CD14-positive monocyte (primary cell): ENCODE measurements at regions not wholly inside any gene's neighbourhood (a gene's known extent, or its start where the extent isn't known, plus 50 kb on each side); places are given as distances from the start of the nearest gene placed in this dataset.

Experiments used
- DNase-seq, 3 donors: peaks; one replicate each; pipeline ENCODE4 v3.0.0-alpha.2; 2011 to 2022
- H2AFZ ChIP-seq: 2 replicates; pipeline ENCODE4 v1.6.0; 2012; ENCODE audit warnings: mild to moderate bottlenecking, low read depth, low read length, inconsistent platforms; ENCODE audit not compliant: insufficient read depth, poor library complexity, severe bottlenecking
- H3K27ac ChIP-seq, 2 donors: 1 replicate in 1 of 2; 2 replicates in 1 of 2; pipeline ENCODE4 v1.5.1; 2012 to 2013; ENCODE audit warnings: low read length in 2 of 2, control low read depth in 1 of 2, inconsistent platforms in 1 of 2, low read depth in 1 of 2, mild to moderate bottlenecking in 1 of 2
- H3K27me3 ChIP-seq, 2 donors: one replicate each; pipeline versions ENCODE4 v1.6.0 to v1.6.1; 2011 to 2013; ENCODE audit warnings: low read length in 2 of 2; ENCODE audit not compliant: control insufficient read depth in 2 of 2, insufficient read depth in 2 of 2
- H3K36me3 ChIP-seq, 2 donors: replicated peaks in 1 of 2; 1 replicate in 1 of 2; 2 replicates in 1 of 2; pipeline versions ENCODE4 v1.5.1 to v1.6.1; 2012 to 2013; ENCODE audit warnings: low read length in 2 of 2, control low read depth in 1 of 2, inconsistent platforms in 1 of 2, mild to moderate bottlenecking in 1 of 2; ENCODE audit not compliant: insufficient read depth in 2 of 2, control insufficient read depth in 1 of 2
- H3K4me1 ChIP-seq, 2 donors: 1 replicate in 1 of 2; 2 replicates in 1 of 2; pipeline versions ENCODE4 v1.5.1 to v1.6.1; 2012 to 2013; ENCODE audit warnings: low read length in 2 of 2, control low read depth in 1 of 2, inconsistent platforms in 1 of 2, mild to moderate bottlenecking in 1 of 2, moderate library complexity in 1 of 2; ENCODE audit not compliant: insufficient read depth in 2 of 2, control insufficient read depth in 1 of 2
- H3K4me2 ChIP-seq: replicated peaks from 2 replicates; pipeline ENCODE3; 2012; ENCODE audit warnings: low read length, moderate library complexity, mild to moderate bottlenecking; ENCODE audit not compliant: poor library complexity, severe bottlenecking; ENCODE audit errors: extremely low read depth
- H3K4me3 ChIP-seq, 3 experiments: fragments of 200-600 bp in 1 of 3; sonication (generic) in 1 of 3; replicated peaks in 1 of 3; 1 replicate in 2 of 3; 2 replicates in 1 of 3; pipeline ENCODE4 v1.5.1; 2011 to 2013; ENCODE audit warnings: low read length in 3 of 3, mild to moderate bottlenecking in 3 of 3, control low read depth in 2 of 3, low read depth in 2 of 3, inconsistent platforms in 1 of 3, moderate library complexity in 1 of 3
- H3K79me2 ChIP-seq: 2 replicates; pipeline ENCODE4 v1.6.0; 2012; ENCODE audit warnings: mild to moderate bottlenecking, control low read depth, inconsistent platforms, low read length, moderate library complexity; ENCODE audit not compliant: insufficient read depth
- H3K9ac ChIP-seq: 2 replicates; pipeline ENCODE4 v1.6.0; 2017; ENCODE audit warnings: low read length, mild to moderate bottlenecking; ENCODE audit not compliant: insufficient read depth, poor library complexity, severe bottlenecking
- H3K9me3 ChIP-seq, 2 donors: replicated peaks in 1 of 2; 1 replicate in 1 of 2; 2 replicates in 1 of 2; pipeline versions ENCODE4 v1.5.1 to v1.6.1; 2012 to 2013; ENCODE audit warnings: low read length in 2 of 2, control low read depth in 1 of 2; ENCODE audit not compliant: control insufficient read depth in 1 of 2, insufficient read depth in 1 of 2
- H4K20me1 ChIP-seq: 2 replicates; pipeline ENCODE4 v1.6.0; 2012; ENCODE audit warnings: mild to moderate bottlenecking, low read length, control low read depth, moderate library complexity; ENCODE audit not compliant: insufficient read depth
- H3K27ac Mint-ChIP-seq, 7 donors: one replicate each; pipeline ENCODE4 v1.8.0; 2020; ENCODE audit warnings: mild to moderate bottlenecking in 7 of 7, mixed read lengths in 7 of 7, moderate library complexity in 6 of 7, inconsistent platforms in 2 of 7
- H3K27me3 Mint-ChIP-seq, 3 donors: one replicate each; pipeline ENCODE4 v1.8.0; 2021 to 2022; ENCODE audit warnings: low read depth in 3 of 3, mild to moderate bottlenecking in 3 of 3, mixed read lengths in 3 of 3, moderate library complexity in 3 of 3, inconsistent platforms in 1 of 3
- H3K36me3 Mint-ChIP-seq, 2 donors: one replicate each; pipeline ENCODE4 v1.8.0; 2020; ENCODE audit warnings: mixed read lengths in 2 of 2, inconsistent platforms in 1 of 2, mild to moderate bottlenecking in 1 of 2
- H3K4me1 Mint-ChIP-seq: one replicate; pipeline ENCODE4 v1.8.0; 2020; ENCODE audit warnings: mild to moderate bottlenecking, mixed read lengths
- H3K4me3 Mint-ChIP-seq, 2 donors: one replicate each; pipeline ENCODE4 v1.8.0; 2020; ENCODE audit warnings: mild to moderate bottlenecking in 2 of 2, mixed read lengths in 2 of 2, moderate library complexity in 1 of 2
- H3K9me3 Mint-ChIP-seq, 7 donors: one replicate each; pipeline ENCODE4 v1.8.0; 2020 to 2022; ENCODE audit warnings: mixed read lengths in 7 of 7, mild to moderate bottlenecking in 6 of 7, moderate library complexity in 6 of 7, inconsistent platforms in 2 of 7
- WGBS: methylation state at CpG from one replicate; pipeline ENCODE4 v1.1.5; 2013; ENCODE audit warnings: missing lambda C conversion rate; ENCODE audit not compliant: insufficient coverage; 5-methylcytosine and 5-hydroxymethylcytosine counted together
- intact Hi-C, 2 donors: fragments of 100-400 bp; cut with micrococcal nuclease; formaldehyde crosslinking; loops; one replicate each; pipeline versions ENCODE4 v1.15.0 to v1.15.1; 2023
- TF ChIP-seq, protein P1 (sequence below): fragments of 200-600 bp; IDR thresholded peaks from one replicate; pipeline ENCODE4 v1.8.0; 2022; ENCODE audit warnings: antibody characterized with exemption, mild to moderate bottlenecking

- H3K9me3 ChIP-seq = no peaks in the 10 kb centered on the region
- Mint-ChIP-seq H3K4me3 (no peak overlapping the region), H3K27me3 (peaks cover 0 to 2% (median 0%) of the 10 kb centered on the region in 3 donors), H3K27ac (no peak overlapping the region), H3K4me1 (no peaks in the 10 kb centered on the region), H3K9me3 (no peaks in the 10 kb centered on the region), H3K36me3 (no peaks in the 10 kb centered on the region)
- no peaks in the 10 kb centered on the region for H4K20me1 ChIP-seq
- no peak overlapping the region for H3K27ac ChIP-seq
- no CpG with 5 or more reads among the region's 1 CpG for WGBS
- no peaks in the 10 kb centered on the region for H3K36me3 ChIP-seq
- H3K27me3 ChIP-seq = no peaks in the 10 kb centered on the region
- intact Hi-C loops = no loop called here
- H3K79me2 ChIP-seq = no peaks in the 10 kb centered on the region
- H2AFZ ChIP-seq = no peak overlapping the region
- DNase-seq = no peak
- TF ChIP-seq, protein P1, sequence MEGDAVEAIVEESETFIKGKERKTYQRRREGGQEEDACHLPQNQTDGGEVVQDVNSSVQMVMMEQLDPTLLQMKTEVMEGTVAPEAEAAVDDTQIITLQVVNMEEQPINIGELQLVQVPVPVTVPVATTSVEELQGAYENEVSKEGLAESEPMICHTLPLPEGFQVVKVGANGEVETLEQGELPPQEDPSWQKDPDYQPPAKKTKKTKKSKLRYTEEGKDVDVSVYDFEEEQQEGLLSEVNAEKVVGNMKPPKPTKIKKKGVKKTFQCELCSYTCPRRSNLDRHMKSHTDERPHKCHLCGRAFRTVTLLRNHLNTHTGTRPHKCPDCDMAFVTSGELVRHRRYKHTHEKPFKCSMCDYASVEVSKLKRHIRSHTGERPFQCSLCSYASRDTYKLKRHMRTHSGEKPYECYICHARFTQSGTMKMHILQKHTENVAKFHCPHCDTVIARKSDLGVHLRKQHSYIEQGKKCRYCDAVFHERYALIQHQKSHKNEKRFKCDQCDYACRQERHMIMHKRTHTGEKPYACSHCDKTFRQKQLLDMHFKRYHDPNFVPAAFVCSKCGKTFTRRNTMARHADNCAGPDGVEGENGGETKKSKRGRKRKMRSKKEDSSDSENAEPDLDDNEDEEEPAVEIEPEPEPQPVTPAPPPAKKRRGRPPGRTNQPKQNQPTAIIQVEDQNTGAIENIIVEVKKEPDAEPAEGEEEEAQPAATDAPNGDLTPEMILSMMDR = no peak
- H3K9ac ChIP-seq = no peak overlapping the region
- H3K4me1 ChIP-seq = no peaks in the 10 kb centered on the region
- H3K4me3 ChIP-seq = no peak overlapping the region
- H3K4me2 ChIP-seq = no peak overlapping the region
Observed at GRCh38 chr5:74510476-74511075, 130.0 kb downstream of the ENC1 start.

DNA sequence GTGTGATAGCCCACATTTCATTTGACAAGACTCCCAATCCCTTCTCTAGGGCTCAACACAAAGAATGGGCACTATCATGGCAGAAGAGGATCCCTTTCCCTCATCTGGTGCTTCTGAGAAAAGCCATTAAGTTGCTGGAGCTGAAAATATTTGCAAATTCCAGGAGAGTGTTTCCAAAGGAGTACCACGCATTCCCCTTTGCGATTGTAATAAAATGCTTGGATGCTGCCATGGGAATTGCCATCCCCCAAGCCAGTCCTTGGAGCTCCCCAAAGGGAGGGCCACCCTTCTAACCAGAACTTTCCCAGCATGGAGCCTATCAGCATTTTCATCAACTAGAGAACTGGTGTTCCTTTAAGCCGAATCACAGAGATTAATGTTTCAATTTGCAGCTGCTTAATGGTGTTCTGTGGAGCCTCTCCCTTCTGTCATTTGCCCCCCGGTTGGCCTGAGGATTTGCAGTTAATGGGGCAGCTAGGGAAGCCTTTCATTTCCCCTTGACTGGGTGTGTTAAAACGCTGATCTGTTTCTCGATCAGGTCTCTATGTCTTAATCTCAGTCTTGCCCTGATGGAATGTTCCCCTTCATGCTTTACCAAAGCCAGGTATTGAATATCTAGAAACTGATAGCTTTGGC is 133.0 kb downstream of the ENC1 start:
- H3K9me3 Mint-ChIP-seq = peaks cover 0 to 4% (median 0%) of the 10 kb centered on the region in 7 donors
- Histone ChIP-seq H3K27ac (no peak overlapping the region), H3K9ac (no peak overlapping the region), H3K9me3 (no peaks in the 10 kb centered on the region), H3K27me3 (no peaks in the 10 kb centered on the region), H2AFZ (no peak overlapping the region), H3K4me3 (no peak overlapping the region), H3K79me2 (no peaks in the 10 kb centered on the region), H3K36me3 (no peaks in the 10 kb centered on the region), H4K20me1 (no peaks in the 10 kb centered on the region), H3K4me2 (no peak overlapping the region), H3K4me1 (no peaks in the 10 kb centered on the region)
- no peak for DNase-seq
- WGBS = 95% methylated on average over 4 of the region's 6 CpGs
- intact Hi-C loops = no loop called here
- H3K4me3 Mint-ChIP-seq = no peak overlapping the region
- H3K4me1 Mint-ChIP-seq = no peaks in the 10 kb centered on the region
- H3K36me3 Mint-ChIP-seq = no peaks in the 10 kb centered on the region
- TF ChIP-seq, protein P1 = no peak
- H3K27ac Mint-ChIP-seq = no peak overlapping the region
- H3K27me3 Mint-ChIP-seq = no peaks in the 10 kb centered on the region
